DMS153 (cell line): ENCODE measurements at regions not wholly inside any gene's neighbourhood (a gene's known extent, or its start where the extent isn't known, plus 50 kb on each side); places are given as distances from the start of the nearest gene placed in this dataset.
"Not testable (repeated sequence)": the region's sequence is repeated elsewhere in the genome, so short reads cannot be mapped to it uniquely, and the experiment has no call there.

Experiments used
- DNase-seq: peaks from one replicate; lab custom pipeline; 2025; lab: John Stamatoyannopoulos, UW

- DNase-seq, result no peak
These were observed 143.7 kb upstream of the ATXN1 start for GRCh38 chr6:16904957-16905356.

GRCh38 chr6:16903470-16903869, 142.2 kb upstream of the ATXN1 start:
- DNase-seq, result no peak

GRCh38 chr6:16902502-16902901, 141.2 kb upstream of the ATXN1 start:
- DNase-seq, result no peak

DNA sequence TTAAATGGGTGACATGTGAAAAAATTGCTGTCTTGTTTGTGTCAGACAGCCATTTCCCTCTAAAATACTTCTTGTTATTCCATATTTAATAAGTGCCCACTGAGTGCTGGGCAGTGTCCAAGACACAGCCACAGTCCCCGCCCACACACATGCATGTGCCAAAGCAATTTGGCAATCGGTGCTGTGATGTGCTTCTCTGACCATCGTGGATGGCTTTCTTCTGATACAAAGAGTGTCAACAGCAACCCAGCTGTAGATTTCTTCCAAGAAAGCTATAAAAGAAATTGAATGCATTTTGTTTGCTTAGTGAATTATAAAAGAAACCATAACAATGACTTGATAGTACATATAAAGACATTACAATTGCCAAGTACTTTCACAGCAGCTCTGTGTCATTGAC, 140.5 kb upstream of the ATXN1 start:
- no peak for DNase-seq

- DNase-seq, result no peak
These were observed 140.0 kb upstream of the ATXN1 start for GRCh38 chr6:16901306-16901705.

GRCh38 chr6:16898640-16899396, 137.6 kb upstream of the ATXN1 start:
- DNase-seq, result no peak

DNA sequence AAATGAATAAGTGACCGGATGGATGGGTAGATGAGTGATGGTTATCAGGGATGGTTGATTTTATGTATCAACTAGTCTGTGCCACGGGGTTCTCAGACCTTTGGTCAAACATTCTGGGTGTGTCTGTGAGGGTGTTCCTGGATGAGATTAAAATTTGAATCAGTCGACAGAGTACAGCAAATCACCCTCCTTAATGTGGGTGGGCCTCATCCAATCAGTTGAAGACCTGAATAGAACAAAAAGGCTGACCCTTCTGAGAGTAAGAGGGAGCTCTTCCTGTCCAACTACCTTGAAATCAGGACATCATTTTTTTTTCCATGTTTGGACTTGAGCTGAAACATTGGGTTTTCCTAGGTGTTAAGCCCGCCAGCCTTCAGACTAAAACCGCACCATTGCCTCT, 136.4 kb upstream of the ATXN1 start:
- DNase-seq, result no peak

DNA sequence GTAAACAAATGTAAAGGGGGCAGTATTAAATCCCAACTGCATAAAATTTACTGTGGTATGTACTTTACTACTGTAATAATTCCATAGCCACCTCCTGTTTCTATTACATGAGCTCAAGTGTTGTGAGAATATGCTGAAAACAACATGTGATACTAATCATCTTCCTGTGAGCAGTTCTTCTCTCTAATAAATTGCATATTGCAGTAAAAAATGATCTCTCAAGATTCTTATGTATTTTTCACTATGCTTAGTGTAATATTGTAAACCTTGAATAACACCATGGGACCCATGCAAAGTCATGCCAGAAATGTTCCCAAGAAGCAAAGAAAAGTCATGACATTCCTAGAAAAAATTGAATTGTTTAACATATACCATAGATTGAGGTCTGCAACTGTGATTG, 133.0 kb upstream of the ATXN1 start:
- DNase-seq, result no peak

DNA sequence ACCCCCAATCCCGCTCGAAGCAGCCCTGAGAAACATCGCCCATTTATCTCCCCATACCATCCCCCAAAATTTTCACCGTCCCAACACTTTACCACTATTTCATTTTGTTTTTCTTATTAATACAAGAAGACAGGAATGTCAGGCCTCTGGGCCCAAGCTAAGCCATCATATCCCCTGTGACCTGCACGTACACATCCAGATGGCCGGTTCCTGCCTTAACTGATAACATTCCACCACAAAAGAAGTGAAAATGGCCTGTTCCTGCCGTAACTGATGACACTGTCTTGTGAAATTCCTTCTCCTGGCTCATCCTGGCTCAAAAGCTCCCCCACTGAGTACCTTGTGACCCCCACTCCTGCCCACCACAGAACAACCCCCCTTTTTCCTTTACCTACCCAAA, 129.8 kb upstream of the ATXN1 start:
- DNase-seq, result not testable (repeated sequence)

GRCh38 chr6:16885411-16886160, 124.3 kb upstream of the ATXN1 start:
- no peak for DNase-seq

GRCh38 chr6:16884526-16884925, 123.3 kb upstream of the ATXN1 start:
- DNase-seq, result no peak

DNA sequence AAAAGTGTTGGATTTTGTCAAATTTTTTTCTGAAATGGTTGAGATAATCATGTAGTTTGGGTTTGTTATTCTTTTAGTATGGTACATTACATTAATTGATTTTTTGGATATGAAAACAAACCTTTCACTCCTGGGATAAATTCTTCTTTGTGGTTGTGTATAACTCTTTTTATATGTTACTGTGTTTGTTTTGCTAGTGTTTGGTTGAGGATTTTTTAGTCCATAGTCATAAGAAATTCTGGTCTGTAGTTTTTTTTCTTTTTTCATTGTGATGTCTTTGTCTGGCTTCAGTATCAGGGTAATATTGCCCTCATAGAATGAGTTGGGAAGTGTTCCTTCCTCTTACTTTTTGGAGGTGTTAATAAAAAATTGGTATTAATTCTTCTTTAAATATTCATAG, 122.2 kb upstream of the ATXN1 start:
- no peak for DNase-seq

DNA sequence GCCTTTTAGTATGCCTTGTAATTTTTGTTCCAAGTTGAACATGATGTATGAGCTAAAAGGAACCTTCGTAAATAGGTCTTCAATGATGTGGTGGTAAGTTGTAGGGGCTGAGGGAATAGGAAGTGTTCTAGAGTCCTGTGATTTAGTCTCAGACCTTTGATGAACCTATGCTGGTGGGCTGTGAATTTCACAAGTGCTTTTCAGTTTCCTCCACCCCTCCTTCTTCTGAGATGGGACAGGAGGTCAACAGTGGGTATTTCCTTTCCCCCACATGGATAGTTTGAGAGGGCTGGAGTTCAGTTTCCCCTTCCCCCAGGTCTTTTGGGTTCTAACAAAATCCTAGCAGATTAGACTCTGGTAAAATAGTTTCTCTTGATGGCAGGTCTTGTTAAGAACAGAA, 121.0 kb upstream of the ATXN1 start:
- DNase-seq, result no peak

GRCh38 chr6:16876852-16877251, 115.6 kb upstream of the ATXN1 start:
- DNase-seq, result not testable (repeated sequence)

DNA sequence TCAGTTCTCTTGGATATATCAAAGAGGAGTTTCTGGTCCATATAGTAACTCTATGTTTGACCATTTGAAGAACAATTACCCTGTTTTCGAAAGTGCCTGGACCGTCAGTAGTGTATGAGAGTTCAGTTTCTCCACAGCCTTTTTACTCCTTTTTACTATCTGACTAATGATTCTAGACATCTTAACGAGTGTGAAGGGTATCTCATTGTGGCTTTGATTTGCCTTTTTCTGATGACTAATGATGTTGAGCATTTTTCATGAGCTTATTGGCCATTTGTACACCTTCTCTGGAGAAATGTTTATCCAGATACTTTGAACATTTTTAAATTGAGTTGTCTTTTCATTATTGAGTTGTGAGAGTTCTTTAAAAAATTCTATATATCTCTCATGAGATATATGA, 114.9 kb upstream of the ATXN1 start:
- no peak for DNase-seq

DNA sequence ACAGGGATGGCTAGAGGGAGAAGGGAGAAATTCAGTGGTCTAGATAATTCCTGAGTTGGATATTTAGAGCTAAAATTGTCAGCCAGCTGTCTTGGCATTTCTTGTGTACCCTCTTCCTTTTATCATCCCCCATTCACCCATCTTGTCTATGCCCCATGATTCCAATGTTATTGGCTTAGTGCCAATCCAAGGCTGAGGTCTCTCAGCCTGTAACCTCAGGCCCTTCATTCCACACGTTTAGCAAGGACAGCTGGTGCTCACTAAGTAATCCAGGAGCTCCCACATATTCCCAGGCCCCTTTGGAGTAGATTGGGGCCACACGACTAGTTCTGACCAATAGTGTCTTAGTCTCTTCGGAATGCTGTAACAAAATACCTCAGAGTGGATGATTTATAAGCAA, 112.4 kb upstream of the ATXN1 start:
- DNase-seq, result no peak

DNA sequence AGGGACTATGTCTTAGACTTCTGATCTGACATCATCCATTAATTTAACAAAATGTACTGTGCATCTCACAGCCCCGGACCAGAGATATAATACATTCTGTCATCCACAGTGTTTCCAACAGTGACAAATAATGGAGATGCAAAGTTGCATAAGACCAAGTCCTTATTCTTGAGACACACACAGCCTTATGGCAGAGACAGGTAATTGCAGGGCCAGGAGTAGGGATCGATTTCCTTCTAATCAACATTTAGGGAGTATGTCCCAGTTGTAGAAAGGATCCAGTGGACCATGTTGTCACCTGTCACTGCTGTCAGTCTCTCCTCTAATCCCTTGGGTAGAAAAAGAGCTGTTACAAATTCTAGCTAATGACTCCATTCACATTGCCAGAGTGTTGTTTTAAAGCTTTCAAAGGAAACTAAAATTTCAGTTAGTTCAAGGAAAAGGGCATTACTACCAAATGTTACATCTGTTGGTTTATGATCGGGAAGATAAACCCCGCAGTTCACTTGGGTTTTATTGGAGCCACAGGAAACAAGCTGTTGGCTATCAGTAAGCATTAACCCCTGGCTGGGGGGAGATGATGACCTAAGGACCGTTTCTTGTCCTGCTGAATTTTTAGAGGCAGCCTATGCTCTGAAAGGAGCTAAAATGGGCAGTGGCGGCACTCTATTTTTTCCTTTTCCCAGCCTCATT, 111.4 kb upstream of the ATXN1 start:
- DNase-seq, result no peak

- no peak for DNase-seq
These were observed 109.8 kb upstream of the ATXN1 start for GRCh38 chr6:16871047-16871446.

DNA sequence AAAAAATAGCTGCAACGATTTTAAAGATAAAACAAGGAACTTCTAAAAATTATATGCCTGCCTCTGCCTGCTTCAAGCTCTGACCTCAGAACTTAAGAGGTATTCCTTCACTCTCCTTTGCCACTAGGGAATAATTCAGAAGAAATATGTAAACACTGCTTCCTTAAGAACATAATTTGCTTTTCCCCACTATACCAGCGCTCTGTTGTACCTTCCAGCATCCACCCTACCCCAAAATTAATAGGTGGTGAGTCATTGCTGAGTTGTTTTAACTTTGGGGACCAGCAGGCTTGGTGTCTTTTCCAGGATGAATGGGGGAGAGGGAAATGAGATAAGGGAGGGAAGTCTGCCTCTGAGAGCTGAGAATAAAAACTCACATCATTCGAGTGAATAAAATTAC, 107.7 kb upstream of the ATXN1 start:
- no peak for DNase-seq

DNA sequence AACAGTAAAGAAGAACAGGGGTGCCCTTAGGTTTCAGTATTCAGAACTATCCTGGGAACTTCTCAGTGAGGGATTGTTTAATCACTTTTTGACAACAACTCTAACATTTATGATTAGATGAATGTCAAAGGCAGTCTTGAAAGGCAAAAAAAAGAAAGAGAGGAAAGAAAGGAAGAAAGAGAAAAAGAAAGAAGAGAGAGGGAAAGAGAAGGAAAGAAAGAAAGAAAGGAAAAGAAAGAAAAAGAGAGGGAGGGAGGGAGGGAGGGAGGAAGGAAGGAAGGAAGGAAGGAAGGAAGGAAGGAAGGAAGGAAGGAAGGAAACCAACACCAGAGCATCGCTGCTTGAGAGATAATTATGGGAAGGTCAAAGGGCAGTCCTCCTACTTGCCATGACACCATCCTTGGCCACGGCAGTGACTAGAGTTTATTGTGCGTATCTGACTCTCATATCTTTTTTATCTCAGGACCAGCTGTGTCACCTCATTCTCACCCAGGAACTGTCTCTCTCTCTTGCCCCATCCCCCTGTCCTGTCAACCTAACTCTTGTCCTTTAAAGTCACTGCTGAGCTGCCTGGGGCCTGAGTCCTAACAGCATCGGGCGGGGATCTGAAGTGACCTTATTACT, 96.8 kb upstream of the ATXN1 start:
- DNase-seq, result no peak

DNA sequence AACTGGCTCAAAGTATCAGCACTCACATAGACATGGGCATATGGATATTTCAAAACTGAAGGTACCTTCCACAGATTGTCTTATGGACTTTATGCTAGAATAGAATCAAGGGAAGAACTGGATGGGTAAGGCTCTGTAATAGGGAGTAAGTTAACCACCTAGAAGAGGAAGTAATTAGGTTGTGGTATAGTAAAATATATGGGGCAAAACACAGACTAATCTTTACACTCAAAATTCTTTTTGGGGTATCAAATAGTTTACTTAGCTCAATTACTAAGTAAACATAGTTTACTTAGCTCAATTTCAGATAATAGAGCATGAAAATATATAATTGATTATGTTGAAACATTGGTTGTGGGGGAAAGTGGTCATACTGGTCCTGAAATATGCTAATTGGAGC, 94.2 kb upstream of the ATXN1 start:
- no peak for DNase-seq

GRCh38 chr6:16854986-16855385, 93.7 kb upstream of the ATXN1 start:
- DNase-seq, result no peak

- DNase-seq, result no peak
These were observed 91.4 kb upstream of the ATXN1 start for GRCh38 chr6:16852671-16853070.
